HG02759 (cell line): ENCODE measurements at regions not wholly inside any gene's neighbourhood (a gene's known extent, or its start where the extent isn't known, plus 50 kb on each side); places are given as distances from the start of the nearest gene placed in this dataset.
"Not testable (repeated sequence)": the region's sequence is repeated elsewhere in the genome, so short reads cannot be mapped to it uniquely, and the experiment has no call there.

Experiments
- ATAC-seq: cut with Tn5 transposase; IDR thresholded peaks from one replicate; pipeline ENCODE4 v1.9.1; 2021; ENCODE audit warnings: mild to moderate bottlenecking, moderate library complexity; ENCODE audit not compliant: unreplicated experiment

GRCh38 chr1:66424530-66424929, 109.4 kb upstream of the SGIP1 start:
- not testable (repeated sequence) for ATAC-seq

GRCh38 chr1:66426239-66426853, 107.6 kb upstream of the SGIP1 start:
- peak; percentile 64 for ATAC-seq

- ATAC-seq, result not testable (repeated sequence)
Observed at GRCh38 chr1:66430815-66431214, 103.1 kb upstream of the SGIP1 start.

GRCh38 chr1:66431999-66432398, 102.0 kb upstream of the SGIP1 start:
- ATAC-seq, result no peak

- ATAC-seq, result no peak
Observed at GRCh38 chr1:66433611-66434010, 100.3 kb upstream of the SGIP1 start.

GRCh38 chr1:66434096-66434495, 99.9 kb upstream of the SGIP1 start:
- no peak for ATAC-seq

- no peak for ATAC-seq
Observed at GRCh38 chr1:66435541-66435940, 98.4 kb upstream of the SGIP1 start.

GRCh38 chr1:66436378-66437135, 97.4 kb upstream of the SGIP1 start:
- peak; percentile 80 for ATAC-seq

GRCh38 chr1:66437136-66437401, 96.9 kb upstream of the SGIP1 start:
- peak; percentile 1 for ATAC-seq

GRCh38 chr1:66438062-66438461, 95.9 kb upstream of the SGIP1 start:
- ATAC-seq, result no peak

- no peak for ATAC-seq
Observed at GRCh38 chr1:66438501-66438900, 95.5 kb upstream of the SGIP1 start.

GRCh38 chr1:66439031-66439740, 94.8 kb upstream of the SGIP1 start:
- ATAC-seq, result peak; percentile 54

- no peak for ATAC-seq
Observed at GRCh38 chr1:66443793-66444192, 90.2 kb upstream of the SGIP1 start.

GRCh38 chr1:66444438-66445265, 89.3 kb upstream of the SGIP1 start:
- ATAC-seq, result no peak

- peak; percentile 83 for ATAC-seq
Observed at GRCh38 chr1:66445492-66446181, 88.3 kb upstream of the SGIP1 start.

- peak; percentile 51 for ATAC-seq
Observed at GRCh38 chr1:66446261-66447001, 87.5 kb upstream of the SGIP1 start.

GRCh38 chr1:66450043-66450514, 83.9 kb upstream of the SGIP1 start:
- no peak for ATAC-seq

GRCh38 chr1:66450847-66451246, 83.1 kb upstream of the SGIP1 start:
- ATAC-seq, result no peak

GRCh38 chr1:66452162-66452561, 81.8 kb upstream of the SGIP1 start:
- no peak for ATAC-seq

- peak; percentile 84 for ATAC-seq
Observed at GRCh38 chr1:66452982-66453381, 81.0 kb upstream of the SGIP1 start.
